ENCODE measurements at regions not wholly inside any gene's neighbourhood (a gene's known extent, or its start where the extent isn't known, plus 50 kb on each side); places are given as distances from the start of the nearest gene placed in this dataset.

DNA sequence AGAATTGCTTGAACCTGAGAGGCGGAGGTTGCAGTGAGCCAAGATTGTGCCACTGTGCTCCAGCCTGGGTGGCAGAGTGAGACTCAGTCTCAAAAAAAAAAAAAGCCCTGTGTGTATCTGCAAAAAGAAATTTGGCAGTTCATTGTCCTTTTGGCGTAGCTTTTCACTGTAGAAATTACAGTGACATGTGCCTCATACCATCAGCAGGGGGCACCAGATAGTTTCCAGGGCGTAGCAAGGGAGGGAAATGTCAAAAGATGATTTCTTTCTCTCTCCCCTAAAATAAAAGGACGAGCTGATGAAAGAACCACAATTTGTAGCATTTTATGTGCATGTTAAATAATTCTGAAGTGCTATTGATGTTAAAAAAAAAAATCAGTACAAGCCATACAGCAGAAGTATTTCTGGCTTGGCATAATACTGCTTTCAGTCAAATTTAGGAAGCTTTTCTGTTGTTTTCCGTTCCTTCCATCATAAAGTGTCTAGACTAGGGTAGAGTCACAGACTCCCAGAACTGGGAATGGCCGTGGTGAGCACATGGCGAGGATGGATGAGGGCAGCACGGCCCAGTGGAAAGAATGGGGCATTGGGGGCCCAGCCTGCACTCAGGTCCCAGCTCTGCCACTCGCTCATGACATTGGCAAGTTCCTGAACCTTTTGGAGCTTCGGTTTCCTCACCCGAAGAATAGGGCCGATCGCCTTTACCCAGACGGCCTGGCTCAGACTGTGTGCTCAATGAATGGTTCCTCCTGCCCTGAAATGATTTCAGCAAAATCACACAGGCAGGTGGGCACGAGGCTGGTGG lies 59.8 kb upstream of the RPH3AL start:
- DNase-seq = no peak

DNA sequence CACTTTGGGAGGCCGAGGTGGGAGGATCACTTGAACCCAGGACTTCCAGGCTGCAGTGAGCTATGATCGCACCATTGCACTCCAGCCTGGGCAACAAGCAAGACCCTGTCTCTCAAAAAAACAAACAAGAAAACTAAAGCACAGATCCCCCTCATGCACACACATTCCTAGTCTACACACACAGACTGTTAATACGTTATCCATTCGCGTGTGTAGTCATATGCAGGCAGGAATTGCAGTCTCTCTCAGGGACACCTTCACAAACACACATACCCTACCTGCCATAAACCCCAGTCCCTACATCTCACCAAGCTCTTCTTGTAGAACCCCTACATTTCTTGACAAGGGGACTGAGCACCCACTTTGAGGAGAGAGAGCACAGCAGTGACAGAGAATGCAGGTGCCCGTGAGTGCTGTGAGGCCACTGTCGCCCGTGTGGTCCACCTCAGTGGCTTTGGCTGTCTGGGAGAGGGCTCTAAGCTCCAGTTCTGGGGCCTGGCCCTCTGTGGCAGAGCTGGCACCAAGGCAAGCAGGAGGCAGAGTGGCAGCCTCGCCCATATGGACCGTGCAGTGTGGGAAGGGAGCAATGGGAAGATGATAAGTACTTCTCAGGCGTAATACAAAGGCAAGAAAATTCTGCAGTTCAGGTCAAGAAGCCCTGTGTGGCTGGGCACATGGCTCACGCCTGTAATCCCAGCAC lies 59.0 kb upstream of the RPH3AL start:
- no peak for DNase-seq

DNA sequence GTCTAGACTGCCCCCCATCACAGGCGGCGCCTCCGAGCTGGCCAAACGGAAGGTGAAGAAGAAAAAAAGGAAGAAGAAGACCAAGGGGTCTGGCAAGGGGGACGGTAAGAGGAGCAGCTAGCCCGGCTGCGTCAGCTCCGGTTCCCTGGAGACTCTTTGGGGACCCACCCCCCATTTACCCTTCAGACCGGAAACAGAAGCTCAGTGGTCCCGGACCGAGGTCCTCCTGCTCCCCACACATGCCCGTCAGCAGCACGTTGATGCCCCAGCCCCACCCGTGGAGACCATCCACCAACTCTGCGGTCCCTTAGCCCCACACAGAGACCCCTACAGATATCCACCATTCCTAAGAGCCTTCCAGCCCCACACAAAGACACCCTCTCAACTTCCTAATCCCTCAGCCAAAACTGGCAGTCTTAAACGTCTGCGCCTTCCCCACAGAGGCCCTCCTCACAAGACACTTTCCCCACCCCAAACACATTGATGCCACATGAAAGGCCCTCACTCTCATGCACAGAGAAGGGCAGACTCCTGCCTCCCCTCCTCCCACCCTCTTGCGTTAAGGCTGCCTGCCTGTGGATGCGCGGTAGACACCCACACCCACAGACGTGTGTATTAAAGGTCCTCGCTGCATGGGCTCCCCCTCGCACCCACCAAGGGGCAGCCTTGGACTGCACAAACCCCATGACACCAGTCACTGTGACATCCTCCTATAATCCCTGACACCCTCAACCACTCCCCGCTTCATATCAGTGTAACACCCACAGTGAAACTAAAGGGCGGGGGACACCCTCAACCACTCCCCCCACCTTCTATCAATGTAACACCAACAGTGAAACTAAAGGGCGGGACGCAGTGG lies 58.2 kb upstream of the RPH3AL start:
- no peak for DNase-seq

DNA sequence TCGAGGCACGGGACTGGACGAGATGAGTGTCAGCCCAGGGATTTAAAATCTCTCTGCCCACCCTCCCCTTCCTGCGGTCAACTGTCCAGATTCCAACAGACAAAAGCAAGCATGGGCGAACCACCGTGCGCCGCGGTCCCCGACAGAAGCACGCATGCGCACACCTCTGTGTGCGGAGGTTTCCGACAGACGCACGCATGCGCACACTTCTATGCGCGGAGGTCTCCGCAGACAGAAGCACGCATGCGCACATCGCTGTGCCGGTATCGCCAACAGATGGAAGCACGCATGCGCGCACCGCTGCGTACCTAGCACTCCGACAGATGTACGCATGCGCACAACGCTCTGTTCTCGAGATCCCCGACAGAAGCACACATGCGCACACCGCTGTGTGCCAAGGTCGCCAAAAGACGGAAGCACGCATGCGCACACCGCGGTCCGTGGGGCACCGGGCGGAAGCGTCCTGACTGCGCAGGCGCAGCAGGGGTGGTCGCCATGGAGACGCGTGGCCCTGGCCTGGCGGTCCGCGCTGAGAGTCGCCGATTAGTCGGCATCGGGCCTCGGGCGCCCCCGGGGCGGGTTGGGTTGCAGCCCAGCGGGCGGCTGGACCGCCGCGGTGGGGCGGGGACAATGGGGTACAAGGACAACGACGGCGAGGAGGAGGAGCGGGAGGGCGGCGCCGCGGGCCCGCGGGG lies 57.4 kb upstream of the RPH3AL start:
- peak; percentile 99 for DNase-seq

DNA sequence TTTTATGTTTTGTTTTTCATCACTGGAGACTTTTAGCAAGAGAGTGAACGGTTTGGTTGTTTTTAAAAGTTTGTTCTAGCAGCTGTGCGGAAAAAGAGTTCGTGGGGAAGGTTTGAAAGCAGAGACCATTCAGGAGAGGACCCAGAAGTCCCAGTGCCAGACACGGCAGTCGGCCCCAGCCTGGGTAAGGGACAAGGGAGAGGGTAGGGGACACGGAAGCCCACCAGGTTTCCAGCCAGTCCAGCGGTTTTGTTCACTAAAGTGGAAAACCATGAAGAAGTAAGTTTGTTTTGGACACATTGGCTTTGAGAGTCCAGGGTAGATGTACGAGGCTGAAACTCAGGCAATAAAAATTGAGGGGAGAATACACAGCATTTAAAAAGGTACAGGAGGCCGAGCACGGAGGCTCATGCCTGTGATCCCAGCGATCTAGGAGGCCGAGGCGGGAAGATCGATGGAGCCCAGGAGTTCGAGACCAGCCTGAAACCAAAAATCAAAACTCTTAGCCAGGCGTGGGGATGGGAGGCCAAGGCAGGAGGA lies 56.8 kb upstream of the RPH3AL start:
- DNase-seq = no peak

DNA sequence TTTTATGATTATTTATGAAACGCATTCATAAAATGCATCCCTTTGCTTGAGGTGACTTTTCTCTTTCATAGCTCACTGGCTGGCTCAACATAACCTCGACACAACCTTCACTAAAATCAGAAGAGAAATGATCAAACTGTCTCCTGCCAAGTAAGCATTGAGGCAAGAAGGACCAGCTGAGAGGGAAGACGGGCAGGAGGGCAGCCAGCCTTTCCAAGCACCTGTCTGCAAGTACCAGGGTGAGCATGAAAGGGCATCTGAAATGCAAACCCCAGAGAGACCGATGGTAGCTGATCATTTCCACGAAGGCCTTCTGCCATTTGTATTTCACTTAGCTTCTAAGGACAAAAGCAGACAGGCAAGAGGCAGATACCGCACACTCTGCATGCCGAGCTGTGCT lies 52.1 kb upstream of the RPH3AL start:
- no peak for DNase-seq
